Liver (tissue), 8 donors: ENCODE measurements at regions not wholly inside any gene's neighbourhood (a gene's known extent, or its start where the extent isn't known, plus 50 kb on each side); places are given as distances from the start of the nearest gene placed in this dataset.

Experiments used
- DNase-seq: peaks from one replicate; pipeline ENCODE4 v3.0.0-alpha.2; 2017; ENCODE audit warnings: low spot score
- H3K27ac ChIP-seq, 2 donors: one replicate each; pipeline ENCODE4 v1.7.0; 2013; ENCODE audit warnings: inconsistent platforms in 2 of 2, low read length in 2 of 2, control low read depth in 1 of 2, low read depth in 1 of 2, mild to moderate bottlenecking in 1 of 2
- H3K27me3 ChIP-seq, 4 donors: one replicate each; pipeline versions ENCODE4 v1.6.1 to v1.7.0; 2013; ENCODE audit warnings: low read length in 3 of 4, inconsistent platforms in 1 of 4, mild to moderate bottlenecking in 1 of 4, moderate library complexity in 1 of 4; ENCODE audit not compliant: control insufficient read depth in 4 of 4, insufficient read depth in 4 of 4
- H3K36me3 ChIP-seq, 4 donors: one replicate each; pipeline versions ENCODE4 v1.6.1 to v1.7.0; 2013; ENCODE audit warnings: low read length in 3 of 4, mild to moderate bottlenecking in 3 of 4, low read depth in 1 of 4, moderate library complexity in 1 of 4; ENCODE audit not compliant: control insufficient read depth in 4 of 4, insufficient read depth in 3 of 4
- H3K4me1 ChIP-seq, 4 donors: one replicate each; pipeline versions ENCODE4 v1.6.1 to v1.7.0; 2013; ENCODE audit warnings: low read length in 3 of 4, mild to moderate bottlenecking in 3 of 4, moderate library complexity in 1 of 4; ENCODE audit not compliant: control insufficient read depth in 4 of 4, insufficient read depth in 4 of 4
- H3K4me3 ChIP-seq, 3 donors: one replicate each; pipeline versions ENCODE4 v1.6.1 to v1.7.0; 2013; ENCODE audit warnings: low read length in 3 of 3, control low read depth in 1 of 3, low read depth in 1 of 3, mild to moderate bottlenecking in 1 of 3
- H3K9ac ChIP-seq, 2 donors: one replicate each; pipeline ENCODE4 v1.7.0; 2013; ENCODE audit warnings: low read length in 2 of 2, mild to moderate bottlenecking in 2 of 2, moderate library complexity in 2 of 2, control low read depth in 1 of 2, low read depth in 1 of 2
- H3K9me3 ChIP-seq, 4 donors: one replicate each; pipeline versions ENCODE4 v1.6.1 to v1.7.0; 2013; ENCODE audit warnings: low read length in 3 of 4; ENCODE audit not compliant: control insufficient read depth in 4 of 4
- EGR1 ChIP-seq, 2 donors: IDR thresholded peaks; 2 replicates each; pipeline ENCODE4 v1.6.1; 2016 to 2018; ENCODE audit warnings: antibody characterized with exemption in 2 of 2, low read depth in 2 of 2
- FOXA1 ChIP-seq: IDR thresholded peaks from 2 replicates; pipeline ENCODE4 v1.6.1; 2016; ENCODE audit warnings: antibody characterized with exemption
- FOXA2 ChIP-seq: IDR thresholded peaks from 2 replicates; pipeline ENCODE4 v1.6.1; 2016; ENCODE audit warnings: antibody characterized with exemption
- GABPA ChIP-seq, 2 donors: IDR thresholded peaks in 1 of 2; conservative IDR thresholded peaks in 1 of 2; 2 replicates each; pipeline ENCODE4 v1.6.1; 2016; ENCODE audit warnings: antibody characterized with exemption in 2 of 2, mild to moderate bottlenecking in 1 of 2, moderate library complexity in 1 of 2
- HNF4A ChIP-seq, 2 donors: conservative IDR thresholded peaks; 2 replicates each; pipeline ENCODE4 v1.6.1; 2016; ENCODE audit warnings: antibody characterized with exemption in 2 of 2, mild to moderate bottlenecking in 2 of 2
- HNF4G ChIP-seq: IDR thresholded peaks from 2 replicates; pipeline ENCODE4 v1.6.1; 2016; ENCODE audit warnings: antibody characterized with exemption
- JUND ChIP-seq, 2 donors: IDR thresholded peaks; 2 replicates each; pipeline ENCODE4 v1.6.1; 2016; ENCODE audit warnings: antibody characterized with exemption in 2 of 2
- NR2F2 ChIP-seq: IDR thresholded peaks from 2 replicates; pipeline ENCODE4 v1.6.1; 2016; ENCODE audit warnings: antibody characterized with exemption
- RAD21 ChIP-seq, 2 donors: IDR thresholded peaks; 2 replicates each; pipeline ENCODE4 v1.6.1; 2016; ENCODE audit warnings: antibody characterized with exemption in 2 of 2, mild to moderate bottlenecking in 2 of 2
- RXRA ChIP-seq, 2 donors: IDR thresholded peaks; 2 replicates each; pipeline ENCODE4 v1.6.1; 2017 to 2018; ENCODE audit warnings: antibody characterized with exemption in 2 of 2, mild to moderate bottlenecking in 1 of 2
- SP1 ChIP-seq: IDR thresholded peaks from 2 replicates; pipeline ENCODE4 v1.6.1; 2018; ENCODE audit warnings: antibody characterized with exemption, mild to moderate bottlenecking
- TAF1 ChIP-seq: conservative IDR thresholded peaks from 2 replicates; pipeline ENCODE4 v1.6.1; 2016; ENCODE audit warnings: antibody characterized with exemption, mild to moderate bottlenecking
- YY1 ChIP-seq: IDR thresholded peaks from 2 replicates; pipeline ENCODE4 v1.6.1; 2016; ENCODE audit warnings: antibody characterized with exemption, mild to moderate bottlenecking
- WGBS: extraction: QIAGEN DNeasy Blood & Tissue Kit; methylation state at CpG from one replicate; pipeline ENCODE4 v1.1.7; 2013; 5-methylcytosine and 5-hydroxymethylcytosine counted together
- TF ChIP-seq, protein P1 (sequence below): IDR thresholded peaks from 2 replicates; pipeline ENCODE4 v1.6.1; 2016; ENCODE audit warnings: antibody characterized with exemption
- TF ChIP-seq, protein P2 (sequence below): IDR thresholded peaks from 2 replicates; pipeline ENCODE4 v1.6.1; 2016; ENCODE audit warnings: antibody characterized with exemption, mild to moderate bottlenecking
- TF ChIP-seq, protein P3 (sequence below): fragments of 150-350 bp; IDR thresholded peaks from 2 replicates; pipeline ENCODE4 v1.5.1; 2017; ENCODE audit warnings: improper control_type of control experiment, low read depth, low read length; ENCODE audit not compliant: missing input control
- donor health status: healthy.
- donor health status: healthy.
- donor health status: healthy.
- donor health status: healthy.
- donor health status: healthy.

DNA sequence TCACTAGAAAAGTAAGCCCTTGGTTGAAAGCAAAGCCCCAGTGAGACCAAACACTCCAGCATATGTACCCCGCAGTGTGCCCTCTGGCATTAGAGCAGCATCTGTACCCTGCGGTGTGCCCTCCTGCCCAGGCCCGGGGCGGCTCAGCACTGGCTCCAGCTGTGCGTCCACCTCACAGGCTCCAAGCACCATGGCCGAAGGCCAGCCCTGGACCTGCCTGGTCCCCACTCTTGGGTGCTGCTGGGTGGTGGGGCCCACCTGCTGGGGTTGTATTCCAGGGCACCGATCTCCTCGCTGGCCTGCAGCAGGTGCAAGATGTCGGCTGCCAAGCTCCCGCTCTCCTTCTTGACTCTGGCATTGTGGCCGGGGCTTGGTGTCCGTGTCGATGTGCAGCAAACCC is 230.2 kb downstream of the TUBA3C start:
- H3K27ac ChIP-seq: no peak overlapping the region
- H3K36me3 ChIP-seq: no peaks in the 10 kb centered on the region
- no peak for TF ChIP-seq RAD21 (IDR thresholded peaks at IDR 0.05)
- no peak for TF ChIP-seq FOXA1
- no peak for TF ChIP-seq HNF4A (conservative IDR thresholded peaks at IDR 0.05)
- H3K9ac ChIP-seq: no peak overlapping the region
- H3K4me1 ChIP-seq: no peaks in the 10 kb centered on the region
- DNase-seq: no peak
- no peak overlapping the region for H3K4me3 ChIP-seq
- WGBS: 94% methylated on average over 13 of the region's 13 CpGs
- no peaks in the 10 kb centered on the region for H3K9me3 ChIP-seq
- H3K27me3 ChIP-seq: no peaks in the 10 kb centered on the region

DNA sequence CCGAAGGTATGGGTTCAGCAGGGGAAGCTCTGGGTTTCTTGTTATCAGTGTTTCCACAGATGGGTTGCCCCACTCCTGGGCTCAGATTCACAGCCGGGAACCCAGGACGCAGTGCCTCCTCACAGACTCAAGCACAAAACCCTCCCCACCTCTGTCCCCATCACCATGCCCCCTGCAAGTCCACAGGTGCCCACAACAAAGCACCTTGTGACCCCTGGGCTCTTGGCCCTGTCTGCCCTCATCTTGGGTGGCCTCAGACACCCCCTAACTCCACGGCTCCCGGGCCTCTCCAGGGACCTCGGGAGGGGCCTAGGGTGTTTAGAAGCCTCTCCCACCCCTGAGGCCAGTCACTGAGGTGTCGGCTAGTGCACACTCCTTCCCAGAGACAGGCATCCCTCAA is 231.7 kb downstream of the TUBA3C start:
- DNase-seq: no peak
- Histone ChIP-seq H3K27me3 (no peaks in the 10 kb centered on the region), H3K9me3 (no peaks in the 10 kb centered on the region), H3K36me3 (no peaks in the 10 kb centered on the region), H3K9ac (no peak overlapping the region), H3K4me3 (no peak overlapping the region), H3K4me1 (no peaks in the 10 kb centered on the region), H3K27ac (no peak overlapping the region)
- WGBS: 84% methylated on average over 7 of the region's 7 CpGs
- TF ChIP-seq FOXA2: no peak
- no peak for TF ChIP-seq HNF4A (conservative IDR thresholded peaks at IDR 0.05)
- TF ChIP-seq SP1: no peak
- TF ChIP-seq EGR1 (IDR thresholded peaks at IDR 0.05; ENCODE audit: low read depth in 2 of 2): no peak
- TF ChIP-seq, protein P1, sequence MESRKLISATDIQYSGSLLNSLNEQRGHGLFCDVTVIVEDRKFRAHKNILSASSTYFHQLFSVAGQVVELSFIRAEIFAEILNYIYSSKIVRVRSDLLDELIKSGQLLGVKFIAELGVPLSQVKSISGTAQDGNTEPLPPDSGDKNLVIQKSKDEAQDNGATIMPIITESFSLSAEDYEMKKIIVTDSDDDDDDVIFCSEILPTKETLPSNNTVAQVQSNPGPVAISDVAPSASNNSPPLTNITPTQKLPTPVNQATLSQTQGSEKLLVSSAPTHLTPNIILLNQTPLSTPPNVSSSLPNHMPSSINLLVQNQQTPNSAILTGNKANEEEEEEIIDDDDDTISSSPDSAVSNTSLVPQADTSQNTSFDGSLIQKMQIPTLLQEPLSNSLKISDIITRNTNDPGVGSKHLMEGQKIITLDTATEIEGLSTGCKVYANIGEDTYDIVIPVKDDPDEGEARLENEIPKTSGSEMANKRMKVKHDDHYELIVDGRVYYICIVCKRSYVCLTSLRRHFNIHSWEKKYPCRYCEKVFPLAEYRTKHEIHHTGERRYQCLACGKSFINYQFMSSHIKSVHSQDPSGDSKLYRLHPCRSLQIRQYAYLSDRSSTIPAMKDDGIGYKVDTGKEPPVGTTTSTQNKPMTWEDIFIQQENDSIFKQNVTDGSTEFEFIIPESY: no peak
- TF ChIP-seq TAF1: no peak
- TF ChIP-seq, protein P2, sequence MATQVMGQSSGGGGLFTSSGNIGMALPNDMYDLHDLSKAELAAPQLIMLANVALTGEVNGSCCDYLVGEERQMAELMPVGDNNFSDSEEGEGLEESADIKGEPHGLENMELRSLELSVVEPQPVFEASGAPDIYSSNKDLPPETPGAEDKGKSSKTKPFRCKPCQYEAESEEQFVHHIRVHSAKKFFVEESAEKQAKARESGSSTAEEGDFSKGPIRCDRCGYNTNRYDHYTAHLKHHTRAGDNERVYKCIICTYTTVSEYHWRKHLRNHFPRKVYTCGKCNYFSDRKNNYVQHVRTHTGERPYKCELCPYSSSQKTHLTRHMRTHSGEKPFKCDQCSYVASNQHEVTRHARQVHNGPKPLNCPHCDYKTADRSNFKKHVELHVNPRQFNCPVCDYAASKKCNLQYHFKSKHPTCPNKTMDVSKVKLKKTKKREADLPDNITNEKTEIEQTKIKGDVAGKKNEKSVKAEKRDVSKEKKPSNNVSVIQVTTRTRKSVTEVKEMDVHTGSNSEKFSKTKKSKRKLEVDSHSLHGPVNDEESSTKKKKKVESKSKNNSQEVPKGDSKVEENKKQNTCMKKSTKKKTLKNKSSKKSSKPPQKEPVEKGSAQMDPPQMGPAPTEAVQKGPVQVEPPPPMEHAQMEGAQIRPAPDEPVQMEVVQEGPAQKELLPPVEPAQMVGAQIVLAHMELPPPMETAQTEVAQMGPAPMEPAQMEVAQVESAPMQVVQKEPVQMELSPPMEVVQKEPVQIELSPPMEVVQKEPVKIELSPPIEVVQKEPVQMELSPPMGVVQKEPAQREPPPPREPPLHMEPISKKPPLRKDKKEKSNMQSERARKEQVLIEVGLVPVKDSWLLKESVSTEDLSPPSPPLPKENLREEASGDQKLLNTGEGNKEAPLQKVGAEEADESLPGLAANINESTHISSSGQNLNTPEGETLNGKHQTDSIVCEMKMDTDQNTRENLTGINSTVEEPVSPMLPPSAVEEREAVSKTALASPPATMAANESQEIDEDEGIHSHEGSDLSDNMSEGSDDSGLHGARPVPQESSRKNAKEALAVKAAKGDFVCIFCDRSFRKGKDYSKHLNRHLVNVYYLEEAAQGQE: no peak

DNA sequence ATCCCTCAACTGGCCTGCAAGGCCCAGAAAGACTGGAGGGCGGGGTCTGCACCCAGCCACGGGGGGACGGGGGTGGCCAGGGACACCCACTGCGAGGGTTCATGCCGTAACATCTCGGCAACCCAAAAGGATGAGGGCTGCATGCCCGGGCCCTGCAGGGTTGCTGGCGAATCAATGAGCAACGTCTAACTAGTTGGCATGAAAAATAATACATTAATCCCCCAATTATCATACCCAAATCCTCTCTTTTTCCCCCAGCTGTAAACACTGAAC is 232.2 kb downstream of the TUBA3C start:
- H3K27ac ChIP-seq: no peak overlapping the region
- 65% methylated on average over 9 of the region's 9 CpGs for WGBS
- no peak for TF ChIP-seq JUND (IDR thresholded peaks at IDR 0.05)
- no peak for TF ChIP-seq RXRA (IDR thresholded peaks at IDR 0.05)
- TF ChIP-seq NR2F2: no peak
- no peak for TF ChIP-seq HNF4G
- TF ChIP-seq TAF1: no peak
- no peak for TF ChIP-seq EGR1 (IDR thresholded peaks at IDR 0.05; ENCODE audit: low read depth in 2 of 2)
- no peak for TF ChIP-seq SP1
- no peak for TF ChIP-seq FOXA2
- TF ChIP-seq YY1: no peak
- TF ChIP-seq GABPA (IDR thresholded peaks at IDR 0.05 in 1 of 2, conservative IDR thresholded peaks at IDR 0.05 in 1 of 2): no peak
- TF ChIP-seq HNF4A (conservative IDR thresholded peaks at IDR 0.05): no peak
- TF ChIP-seq, protein P1: no peak
- TF ChIP-seq, protein P2: no peak
- TF ChIP-seq, protein P3, sequence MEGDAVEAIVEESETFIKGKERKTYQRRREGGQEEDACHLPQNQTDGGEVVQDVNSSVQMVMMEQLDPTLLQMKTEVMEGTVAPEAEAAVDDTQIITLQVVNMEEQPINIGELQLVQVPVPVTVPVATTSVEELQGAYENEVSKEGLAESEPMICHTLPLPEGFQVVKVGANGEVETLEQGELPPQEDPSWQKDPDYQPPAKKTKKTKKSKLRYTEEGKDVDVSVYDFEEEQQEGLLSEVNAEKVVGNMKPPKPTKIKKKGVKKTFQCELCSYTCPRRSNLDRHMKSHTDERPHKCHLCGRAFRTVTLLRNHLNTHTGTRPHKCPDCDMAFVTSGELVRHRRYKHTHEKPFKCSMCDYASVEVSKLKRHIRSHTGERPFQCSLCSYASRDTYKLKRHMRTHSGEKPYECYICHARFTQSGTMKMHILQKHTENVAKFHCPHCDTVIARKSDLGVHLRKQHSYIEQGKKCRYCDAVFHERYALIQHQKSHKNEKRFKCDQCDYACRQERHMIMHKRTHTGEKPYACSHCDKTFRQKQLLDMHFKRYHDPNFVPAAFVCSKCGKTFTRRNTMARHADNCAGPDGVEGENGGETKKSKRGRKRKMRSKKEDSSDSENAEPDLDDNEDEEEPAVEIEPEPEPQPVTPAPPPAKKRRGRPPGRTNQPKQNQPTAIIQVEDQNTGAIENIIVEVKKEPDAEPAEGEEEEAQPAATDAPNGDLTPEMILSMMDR: no peak
- TF ChIP-seq RAD21 (IDR thresholded peaks at IDR 0.05): no peak

More for the DNA sequence above, 232.2 kb downstream of the TUBA3C start:
- no peak overlapping the region for H3K4me3 ChIP-seq
- no peaks in the 10 kb centered on the region for H3K4me1 ChIP-seq
- H3K9me3 ChIP-seq: no peaks in the 10 kb centered on the region
- H3K9ac ChIP-seq: no peak overlapping the region
- no peaks in the 10 kb centered on the region for H3K36me3 ChIP-seq
- DNase-seq: no peak
- no peaks in the 10 kb centered on the region for H3K27me3 ChIP-seq
